HL-60 (cell line): ENCODE measurements at regions not wholly inside any gene's neighbourhood (a gene's known extent, or its start where the extent isn't known, plus 50 kb on each side); places are given as distances from the start of the nearest gene placed in this dataset.

Source experiments
- GABPA ChIP-seq: IDR thresholded peaks from 2 replicates; pipeline ENCODE4 v1.6.1; 2012; ENCODE audit warnings: low read depth
- POLR2AphosphoS5 ChIP-seq: IDR thresholded peaks from 2 replicates; pipeline ENCODE4 v1.6.1; 2012; ENCODE audit warnings: low read depth
- TF ChIP-seq, protein P1 (sequence below): IDR thresholded peaks from one replicate; pipeline ENCODE4 v1.5.1; 2011; ENCODE audit warnings: low read length, control low read depth, inconsistent platforms; ENCODE audit not compliant: insufficient read depth

- TF ChIP-seq, protein P1, sequence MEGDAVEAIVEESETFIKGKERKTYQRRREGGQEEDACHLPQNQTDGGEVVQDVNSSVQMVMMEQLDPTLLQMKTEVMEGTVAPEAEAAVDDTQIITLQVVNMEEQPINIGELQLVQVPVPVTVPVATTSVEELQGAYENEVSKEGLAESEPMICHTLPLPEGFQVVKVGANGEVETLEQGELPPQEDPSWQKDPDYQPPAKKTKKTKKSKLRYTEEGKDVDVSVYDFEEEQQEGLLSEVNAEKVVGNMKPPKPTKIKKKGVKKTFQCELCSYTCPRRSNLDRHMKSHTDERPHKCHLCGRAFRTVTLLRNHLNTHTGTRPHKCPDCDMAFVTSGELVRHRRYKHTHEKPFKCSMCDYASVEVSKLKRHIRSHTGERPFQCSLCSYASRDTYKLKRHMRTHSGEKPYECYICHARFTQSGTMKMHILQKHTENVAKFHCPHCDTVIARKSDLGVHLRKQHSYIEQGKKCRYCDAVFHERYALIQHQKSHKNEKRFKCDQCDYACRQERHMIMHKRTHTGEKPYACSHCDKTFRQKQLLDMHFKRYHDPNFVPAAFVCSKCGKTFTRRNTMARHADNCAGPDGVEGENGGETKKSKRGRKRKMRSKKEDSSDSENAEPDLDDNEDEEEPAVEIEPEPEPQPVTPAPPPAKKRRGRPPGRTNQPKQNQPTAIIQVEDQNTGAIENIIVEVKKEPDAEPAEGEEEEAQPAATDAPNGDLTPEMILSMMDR, result no peak
- TF ChIP-seq POLR2AphosphoS5 (no peak), GABPA (no peak)
These were observed 306.5 kb downstream of the PRDM5 start for GRCh38 chr4:120616041-120616440.
